ENCODE measurements at regions not wholly inside any gene's neighbourhood (a gene's known extent, or its start where the extent isn't known, plus 50 kb on each side); places are given as distances from the start of the nearest gene placed in this dataset.

GRCh38 chr2:123720760-123721159, 304.3 kb upstream of the CNTNAP5 start (continued):
- TF ChIP-seq ZBTB11 (CRISPR knock-in tag; IDR thresholded peaks at IDR 0.05): no peak
- TF ChIP-seq BACH1 (IDR thresholded peaks at IDR 0.05; ENCODE audit: borderline replicate concordance): no peak
- TF ChIP-seq NFIC (IDR thresholded peaks at IDR 0.05; ENCODE audit: low read depth, low read length): no peak
- TF ChIP-seq CREM (IDR thresholded peaks at IDR 0.05; ENCODE audit: low read depth): no peak
- TF ChIP-seq TARDBP (IDR thresholded peaks at IDR 0.05; ENCODE audit: borderline replicate concordance): no peak

GRCh38 chr2:123723706-123724105, 301.4 kb upstream of the CNTNAP5 start:
- WGBS (ENCODE audit: insufficient coverage, insufficient replicate concordance, low lambda C conversion rate, missing lambda C conversion rate): 32% methylated on average over 2 of the region's 2 CpGs
- no peak for FAIRE-seq
- SMC1A ChIA-PET (ENCODE audit: uncharacterized antibody, unreplicated experiment): no interaction called here
- no peaks in the 10 kb centered on the region for H3K36me3 ChIP-seq (ENCODE audit: control insufficient read depth in 2 of 2, insufficient read depth in 2 of 2, low read length in 1 of 2)
- no peak for DNase-seq (ENCODE audit: low read depth, low spot score)
- POLR2A ChIA-PET: no interaction called here
- no peak overlapping the region for H3K4me2 ChIP-seq (ENCODE audit: control insufficient read depth, insufficient read depth)
- TF ChIP-seq ATF2 (IDR thresholded peaks at IDR 0.05; ENCODE audit: low read length) (no peak), ZNF384 (IDR thresholded peaks at IDR 0.05; ENCODE audit: borderline replicate concordance, low read depth, low read length) (no peak), POLR2AphosphoS5 (IDR thresholded peaks at IDR 0.05; ENCODE audit: low read length) (no peak), RBBP5 (conservative IDR thresholded peaks at IDR 0.05) (no peak), HDAC2 (IDR thresholded peaks at IDR 0.05) (no peak)
- H3K9me3 ChIP-seq (replicated peaks; ENCODE audit: control insufficient read depth, insufficient read depth, low read length): no peaks in the 10 kb centered on the region
- no peak overlapping the region for H2AFZ ChIP-seq (ENCODE audit: control insufficient read depth, low read depth, low read length)
- H4K20me1 ChIP-seq (ENCODE audit: control insufficient read depth, insufficient read depth): no peaks in the 10 kb centered on the region
- H3K27me3 ChIP-seq (replicated peaks in 1 of 2; ENCODE audit: control insufficient read depth in 2 of 2, insufficient read depth in 2 of 2, low read length in 1 of 2): no peaks in the 10 kb centered on the region
- no peak overlapping the region for H3K4me3 ChIP-seq
- in situ Hi-C loops (cut with MboI) (no loop called here), intact Hi-C loops (cut with micrococcal nuclease; ENCODE audit: unreplicated experiment) (no loop called here)
- no peaks in the 10 kb centered on the region for H3K79me2 ChIP-seq (ENCODE audit: control insufficient read depth, insufficient read depth, low read length)
- H3K27ac ChIP-seq (ENCODE audit: control insufficient read depth, insufficient read depth): no peak overlapping the region
- CTCF ChIA-PET: no interaction called here
- H3K9ac ChIP-seq (ENCODE audit: control insufficient read depth, insufficient read depth, low read length): no peak overlapping the region
- no peaks in the 10 kb centered on the region for H3K4me1 ChIP-seq (ENCODE audit: control insufficient read depth, insufficient read depth, low read length)
- BruUV-seq (replicated peaks): no TSS peak
- RAD21 ChIA-PET (ENCODE audit: unreplicated experiment): no interaction called here
- ATAC-seq: no peak
